NOMO-1 (cell line): ENCODE measurements at regions not wholly inside any gene's neighbourhood (a gene's known extent, or its start where the extent isn't known, plus 50 kb on each side); places are given as distances from the start of the nearest gene placed in this dataset.
"Not testable (repeated sequence)": the region's sequence is repeated elsewhere in the genome, so short reads cannot be mapped to it uniquely, and the experiment has no call there.

ENCODE experiments used
- DNase-seq, 2 experiments: peaks; one replicate each; lab custom pipeline; 2025; ENCODE audit not compliant: unreplicated experiment in 2 of 2; lab: John Stamatoyannopoulos, UW

DNA sequence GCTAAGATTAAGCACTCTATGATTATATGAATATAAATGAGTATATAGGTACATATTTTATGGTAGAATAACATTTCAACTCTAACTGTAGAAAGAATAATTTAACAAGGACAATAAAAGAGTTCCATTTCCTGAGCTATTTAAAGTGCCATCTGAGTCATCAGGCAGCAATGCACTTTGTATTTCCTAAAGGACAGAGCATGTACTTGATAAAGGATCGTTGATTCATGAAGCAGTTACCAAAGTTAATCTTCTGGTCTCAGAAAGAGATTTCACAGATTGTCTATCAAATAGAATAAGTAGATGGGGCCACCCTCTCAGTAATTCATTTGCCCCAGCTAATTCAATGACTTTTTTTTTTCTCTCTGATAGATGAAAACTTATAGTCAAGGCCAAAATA, 747.8 kb downstream of the CDH18 start:
- no peak for DNase-seq

DNA sequence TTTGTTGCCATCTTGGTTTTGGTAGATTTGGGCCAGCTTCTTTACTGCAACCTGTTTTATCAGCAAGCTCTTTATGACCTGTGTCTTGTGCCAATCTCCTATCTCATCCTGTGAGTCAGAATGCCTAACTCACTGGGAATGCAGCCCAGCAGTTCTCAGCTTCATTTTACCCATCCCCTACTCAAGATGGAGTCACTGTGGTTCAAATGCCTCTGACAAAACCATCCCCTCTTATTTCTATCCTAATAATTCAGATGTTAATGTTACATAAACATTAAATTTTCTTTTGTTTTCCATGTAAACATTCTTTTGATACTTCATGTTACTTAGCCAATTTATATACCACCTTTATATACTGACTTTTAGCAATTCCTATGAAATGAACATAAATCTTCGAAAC, 746.3 kb downstream of the CDH18 start:
- DNase-seq, result no peak

DNA sequence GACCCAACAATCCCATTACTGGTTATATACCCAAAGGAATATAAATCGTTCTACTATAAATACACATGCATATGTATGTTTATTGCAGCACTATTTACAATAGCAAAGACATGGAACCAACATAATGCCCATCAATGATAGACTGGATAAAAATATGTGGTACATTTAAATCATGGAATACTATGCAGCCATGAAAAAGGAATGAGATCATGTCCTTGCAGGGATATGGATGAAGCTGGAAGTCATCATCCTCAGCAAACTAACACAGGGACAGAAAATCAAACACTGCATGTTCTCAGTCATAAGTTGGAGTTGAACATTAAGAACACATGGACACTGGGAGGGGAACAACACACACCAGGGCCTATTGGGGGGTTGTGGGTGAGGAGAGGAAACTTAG, 741.8 kb downstream of the CDH18 start:
- DNase-seq, result not testable (repeated sequence)

DNA sequence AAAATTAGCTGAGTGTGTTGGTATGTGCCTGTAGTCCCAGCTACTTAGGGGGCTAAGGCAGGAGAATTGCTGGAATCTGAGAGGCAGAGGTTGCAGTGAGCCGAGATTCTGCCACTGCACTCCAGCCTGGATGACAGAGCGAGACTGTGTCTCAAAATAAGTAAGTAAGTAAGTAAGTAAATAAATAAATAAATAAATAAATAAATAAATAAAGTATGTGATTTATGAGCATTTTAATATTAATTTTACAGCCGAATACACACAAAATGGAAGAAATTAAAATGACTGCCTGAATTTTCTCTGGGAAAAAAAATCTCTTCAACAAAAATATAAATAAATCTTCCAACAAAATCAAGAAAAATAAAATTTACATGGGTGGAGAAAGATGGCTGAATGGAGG, 740.7 kb downstream of the CDH18 start:
- DNase-seq, result no peak

DNA sequence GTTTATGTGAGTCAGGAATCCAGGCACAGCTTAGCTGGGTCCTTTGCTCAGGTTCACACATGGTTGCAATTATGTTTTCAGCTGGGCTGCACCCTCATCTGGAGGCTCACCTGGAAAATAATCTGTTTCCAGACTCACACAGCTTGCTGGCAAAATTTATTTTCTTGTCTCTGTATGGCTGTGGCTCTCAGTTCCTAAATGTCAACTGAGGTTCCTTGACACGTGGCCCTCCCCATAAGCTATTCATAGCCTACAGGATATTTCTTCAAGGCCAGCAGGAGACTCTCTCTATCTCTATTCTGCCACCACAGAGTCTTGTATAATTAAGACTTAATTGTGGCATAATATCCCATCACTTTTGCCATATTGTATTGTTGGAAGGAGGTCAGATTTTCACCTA, 732.0 kb downstream of the CDH18 start:
- no peak for DNase-seq

DNA sequence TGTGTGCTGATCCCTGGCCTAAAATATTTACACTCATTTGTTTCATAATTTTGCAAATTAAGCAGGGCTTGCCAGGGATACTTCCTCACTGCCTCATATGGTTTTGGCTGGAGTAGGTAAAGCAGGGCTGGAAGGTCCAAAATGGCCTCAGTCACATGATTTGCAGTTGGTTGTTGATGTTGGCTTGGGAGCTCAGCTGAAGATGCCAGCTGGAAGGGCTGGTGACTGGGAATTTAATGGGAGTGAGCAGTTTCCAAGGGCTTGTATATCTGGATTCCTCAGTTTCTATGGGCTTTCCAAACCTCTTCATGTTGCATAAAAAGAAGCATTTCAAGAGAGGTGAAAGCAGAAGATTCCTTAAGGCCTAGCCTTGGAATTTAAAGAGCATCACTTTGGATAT, 729.3 kb downstream of the CDH18 start:
- no peak for DNase-seq

DNA sequence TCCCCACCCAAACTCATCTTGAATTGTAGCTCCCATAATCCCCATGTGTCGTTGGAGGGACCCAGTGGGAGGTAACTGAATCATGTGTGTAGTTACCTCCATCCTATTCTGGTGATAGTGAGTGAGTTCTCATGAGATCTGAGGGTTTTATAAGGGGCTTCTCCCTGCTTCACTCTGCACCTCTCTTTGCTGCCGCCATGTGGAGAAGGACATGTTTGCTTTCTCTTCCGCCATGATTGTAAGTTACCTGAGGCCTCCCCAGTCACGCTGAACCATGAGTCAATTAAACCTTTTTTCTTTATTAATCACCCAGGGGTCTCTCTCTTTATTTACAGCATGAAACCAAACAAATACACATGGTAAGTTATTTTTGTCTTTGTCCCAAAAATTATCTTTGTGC, 726.1 kb downstream of the CDH18 start:
- DNase-seq, result no peak

DNA sequence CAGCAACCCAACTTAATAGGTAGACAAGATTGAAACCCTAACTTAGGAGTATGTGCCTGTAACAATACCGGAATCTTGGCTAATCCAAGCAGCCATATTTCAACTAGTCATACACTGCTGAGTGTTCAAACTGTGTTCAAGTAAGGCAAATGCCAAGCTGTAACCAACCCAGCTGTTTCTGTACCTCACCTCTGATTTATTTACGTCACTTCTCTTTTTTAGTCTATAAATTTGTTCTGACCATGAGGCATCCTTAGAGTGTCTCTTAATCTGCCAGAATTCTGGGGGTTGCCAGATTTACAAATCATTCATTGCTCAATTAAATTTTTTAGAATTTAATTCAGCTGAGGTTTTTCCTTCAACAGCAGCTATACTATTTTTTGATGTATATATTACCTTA, 723.2 kb downstream of the CDH18 start:
- no peak for DNase-seq

DNA sequence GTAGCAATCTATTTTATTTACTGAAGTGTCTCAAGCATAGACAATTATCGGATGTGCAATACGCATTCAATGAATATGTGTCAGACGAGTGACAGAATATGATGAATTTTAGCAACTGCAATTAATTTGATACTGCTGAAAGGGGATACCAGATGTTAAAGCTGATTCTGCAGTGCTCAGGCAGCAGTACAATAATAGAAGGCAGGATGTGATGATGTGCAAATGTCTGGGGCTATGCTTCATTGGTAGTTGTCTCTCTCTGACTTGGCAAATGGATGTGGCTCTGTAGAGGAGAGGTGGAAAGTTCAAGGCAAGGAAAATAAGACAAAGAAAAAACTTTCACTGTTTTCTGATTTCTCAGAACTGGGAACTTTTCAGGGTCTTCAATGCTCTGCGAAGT, 721.2 kb downstream of the CDH18 start:
- no peak for DNase-seq

DNA sequence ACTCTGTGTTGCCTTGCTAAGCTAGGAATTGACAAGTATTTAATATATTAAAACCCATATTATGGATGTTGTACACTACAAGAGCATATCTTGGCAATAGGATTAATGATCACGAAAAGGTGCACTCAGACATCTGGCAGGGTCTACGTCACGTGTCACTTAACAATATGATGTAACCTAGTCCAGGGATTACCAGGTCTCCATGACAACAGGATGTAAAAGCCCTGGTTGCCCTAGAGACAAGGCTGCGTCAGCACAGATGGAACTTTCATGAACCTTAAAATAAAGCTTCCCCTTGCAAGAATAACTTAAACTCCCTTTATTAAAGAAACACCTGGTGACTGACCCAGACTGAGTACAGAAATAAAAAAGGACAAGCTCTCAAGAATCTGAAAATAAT, 717.8 kb downstream of the CDH18 start:
- no peak for DNase-seq

DNA sequence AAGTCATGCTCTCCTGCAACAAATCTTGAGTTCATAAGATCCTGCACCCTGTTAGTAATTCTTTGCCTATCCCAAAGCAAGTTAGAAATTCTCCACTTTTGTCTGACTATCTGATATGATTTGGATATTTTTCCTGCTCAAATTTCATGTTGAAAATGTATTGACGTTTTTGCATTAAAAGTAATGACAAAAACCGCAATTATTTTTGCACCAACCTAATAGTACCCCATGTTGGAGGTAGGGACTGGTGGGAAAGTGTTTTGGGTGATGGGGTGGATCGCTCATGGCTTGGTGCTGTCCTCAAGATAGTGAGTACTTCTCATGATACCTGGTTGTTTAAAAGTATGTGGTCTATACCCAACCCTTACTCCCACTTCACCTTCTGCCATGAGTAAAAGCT, 713.4 kb downstream of the CDH18 start:
- DNase-seq, result no peak

DNA sequence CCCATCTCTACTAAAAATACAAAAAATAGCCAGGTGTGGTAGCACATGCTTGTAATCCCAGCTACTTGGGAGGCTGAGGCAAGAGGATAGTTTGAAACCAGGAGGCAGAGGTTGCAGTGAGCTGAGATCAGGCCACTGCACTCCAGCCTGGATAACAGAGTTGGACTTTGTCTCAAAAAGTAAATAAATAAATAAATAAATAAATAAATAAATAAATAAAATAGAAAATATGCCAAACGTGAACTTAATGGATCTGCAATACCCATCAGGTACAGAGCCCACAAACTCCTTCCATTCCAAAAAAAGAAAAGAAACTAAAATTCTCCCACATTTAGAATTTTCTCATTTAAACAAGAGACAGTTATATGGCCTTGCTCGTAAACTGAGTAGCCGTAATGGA, 702.7 kb downstream of the CDH18 start:
- no peak for DNase-seq

DNA sequence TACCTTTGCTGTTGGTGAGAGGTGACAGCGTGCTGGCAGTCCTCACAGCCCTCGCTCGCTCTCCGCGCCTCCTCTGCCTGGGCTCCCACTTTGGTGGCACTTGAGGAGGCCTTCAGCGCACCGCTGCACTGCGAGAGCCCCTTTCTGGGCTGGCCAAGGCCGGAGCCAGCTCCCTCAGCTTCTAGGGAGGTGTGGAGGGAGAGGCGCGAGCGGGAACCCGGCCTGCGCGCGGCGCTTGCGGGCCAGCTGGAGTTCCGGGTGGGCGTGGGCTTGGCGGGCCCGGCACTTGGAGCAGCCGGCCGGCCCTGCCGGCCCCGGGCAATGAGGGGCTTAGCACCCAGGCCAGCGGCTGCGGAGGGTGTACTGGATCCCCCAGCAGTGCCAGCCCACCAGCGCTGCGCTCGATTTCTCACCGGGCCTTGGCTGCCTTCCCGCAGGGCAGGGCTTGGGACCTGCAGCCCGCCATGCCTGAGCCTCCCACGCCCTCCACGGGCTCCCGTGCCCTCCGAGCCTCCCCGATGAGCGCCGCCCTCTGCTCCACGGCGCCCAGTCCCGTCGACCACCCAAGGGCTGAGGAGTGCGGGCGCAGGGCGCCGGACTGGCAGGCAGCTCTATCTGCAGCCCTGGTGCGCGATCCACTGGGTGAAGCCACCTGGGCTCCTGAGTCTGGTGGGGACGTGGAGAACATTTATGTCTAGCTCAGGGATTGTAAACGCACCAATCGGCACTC, 700.3 kb downstream of the CDH18 start:
- not testable (repeated sequence) for DNase-seq

DNA sequence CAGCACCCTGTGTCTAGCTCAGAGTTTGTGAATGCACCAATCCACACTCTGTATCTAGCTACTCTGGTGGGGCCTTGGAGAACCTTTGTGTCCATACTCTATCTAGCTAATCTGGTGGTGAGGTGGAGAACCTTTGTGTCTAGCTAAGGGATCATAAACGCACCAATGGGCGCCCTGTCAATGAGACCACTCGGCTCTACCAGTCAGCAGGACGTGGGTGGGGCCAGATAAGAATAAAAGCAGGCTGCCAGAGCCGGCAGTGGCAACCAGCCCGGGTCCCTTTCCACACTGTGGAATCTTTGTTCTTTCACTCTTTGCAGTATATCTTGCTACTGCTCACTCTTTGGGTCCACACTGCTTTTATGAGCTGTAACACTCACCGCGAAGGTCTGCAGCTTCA, 699.7 kb downstream of the CDH18 start:
- not testable (repeated sequence) for DNase-seq

DNA sequence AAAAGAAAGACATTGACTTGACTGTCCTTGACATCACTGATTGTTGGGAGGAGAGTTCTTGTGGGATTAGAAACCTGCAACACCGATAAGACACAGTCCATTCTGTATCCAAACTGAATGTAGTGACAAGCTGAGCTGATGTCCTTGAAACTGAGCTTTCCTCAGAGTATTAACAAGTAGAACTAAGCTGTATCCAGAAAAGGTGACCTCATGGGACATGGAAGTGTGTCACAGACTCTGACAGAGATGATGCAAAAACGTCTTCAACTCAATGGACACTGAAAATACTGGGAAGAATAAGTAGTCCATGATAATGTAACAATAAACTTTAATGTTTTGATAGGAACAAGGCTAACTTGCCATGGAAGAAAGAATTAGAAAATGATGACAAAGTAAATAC, 690.1 kb downstream of the CDH18 start:
- DNase-seq, result no peak

DNA sequence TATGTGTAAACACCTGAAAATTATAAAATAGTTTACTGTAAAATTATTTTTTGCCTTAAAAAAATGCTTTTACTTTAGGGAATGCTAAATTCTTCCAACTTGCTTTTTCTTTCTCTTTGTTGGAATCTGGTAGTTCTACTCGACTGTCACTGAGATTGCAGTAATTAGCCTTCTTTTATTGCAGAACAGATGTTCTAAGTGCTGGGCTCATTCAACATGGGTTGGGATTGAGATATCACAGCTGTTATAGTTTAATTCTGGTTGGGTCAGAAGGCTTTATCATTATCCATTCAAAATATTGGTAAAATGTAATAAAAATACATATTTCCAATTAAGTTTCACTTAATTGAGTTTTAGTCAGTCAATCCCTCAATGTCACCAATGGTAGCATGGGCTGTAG, 686.7 kb downstream of the CDH18 start:
- no peak for DNase-seq

DNA sequence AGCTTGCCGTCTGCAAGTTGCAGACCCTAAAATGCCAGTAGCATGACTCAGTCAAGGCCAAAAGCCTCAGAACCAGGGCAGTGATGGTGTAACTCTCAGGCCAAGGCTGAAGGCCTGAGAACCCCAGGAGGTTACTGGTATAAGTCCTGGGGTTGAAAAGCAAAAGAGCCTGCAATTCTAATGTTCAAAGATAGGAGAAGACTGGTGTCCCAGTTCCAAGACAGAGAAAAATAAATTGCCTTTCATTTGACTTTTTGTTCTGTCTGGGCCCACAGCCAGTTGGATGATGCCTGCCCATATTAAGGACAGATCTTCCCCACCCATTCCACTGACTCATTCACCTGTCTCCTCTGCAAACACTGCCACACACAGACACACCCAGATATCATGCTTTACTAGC, 673.2 kb downstream of the CDH18 start:
- DNase-seq, result no peak

DNA sequence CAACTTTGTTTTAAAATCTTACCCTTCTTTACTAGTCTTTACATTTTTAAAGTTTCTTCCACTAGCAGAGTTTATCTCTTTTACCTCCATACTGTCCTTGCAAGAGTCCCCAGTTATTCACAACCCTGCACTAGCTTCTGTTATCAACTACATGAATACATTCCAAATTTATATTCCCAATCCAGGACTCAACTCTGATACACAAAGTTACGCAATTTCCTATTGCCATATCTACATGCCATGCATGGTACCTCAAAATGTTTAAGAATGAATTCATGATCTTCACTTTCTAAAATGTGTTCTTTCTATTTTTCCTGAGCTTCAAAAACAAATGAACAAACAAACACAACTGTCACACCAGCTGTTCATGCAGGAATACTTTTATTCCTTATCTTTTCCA, 668.7 kb downstream of the CDH18 start:
- DNase-seq, result no peak

DNA sequence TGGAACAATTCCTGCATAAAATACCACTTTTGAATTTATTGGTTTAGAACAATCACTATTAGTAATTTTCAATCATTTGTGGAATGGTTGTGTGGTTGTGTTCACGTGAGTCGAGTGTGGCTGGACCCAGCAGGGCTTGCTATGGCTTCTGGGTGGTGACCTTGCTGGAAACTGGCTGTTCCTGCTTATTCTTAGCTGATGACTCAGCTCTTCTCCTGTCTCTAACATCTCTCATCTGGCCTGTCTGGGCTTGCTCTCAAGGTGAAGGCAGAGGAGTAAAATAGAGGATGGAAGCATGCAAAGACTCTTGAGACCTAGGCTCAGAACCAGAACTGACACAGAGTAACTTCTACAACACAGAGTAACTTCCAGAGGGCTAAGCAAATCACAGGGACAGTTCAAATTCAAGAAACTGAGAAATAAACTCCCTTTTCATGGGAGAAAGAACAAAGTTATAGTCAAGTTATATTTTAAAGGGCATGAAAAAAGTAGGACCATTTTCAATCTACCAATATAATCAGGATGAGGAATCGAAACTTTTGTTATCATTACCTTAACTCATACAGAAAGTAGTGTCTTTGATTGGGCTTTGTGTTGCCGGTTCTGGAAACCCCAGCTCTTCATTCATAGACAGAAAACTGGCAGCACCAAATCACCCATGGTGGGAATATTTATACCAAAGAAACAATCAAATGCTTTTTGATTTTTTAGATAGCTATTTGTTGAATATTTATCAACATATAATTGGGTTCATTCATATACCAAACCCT, 665.1 kb downstream of the CDH18 start:
- no peak for DNase-seq

DNA sequence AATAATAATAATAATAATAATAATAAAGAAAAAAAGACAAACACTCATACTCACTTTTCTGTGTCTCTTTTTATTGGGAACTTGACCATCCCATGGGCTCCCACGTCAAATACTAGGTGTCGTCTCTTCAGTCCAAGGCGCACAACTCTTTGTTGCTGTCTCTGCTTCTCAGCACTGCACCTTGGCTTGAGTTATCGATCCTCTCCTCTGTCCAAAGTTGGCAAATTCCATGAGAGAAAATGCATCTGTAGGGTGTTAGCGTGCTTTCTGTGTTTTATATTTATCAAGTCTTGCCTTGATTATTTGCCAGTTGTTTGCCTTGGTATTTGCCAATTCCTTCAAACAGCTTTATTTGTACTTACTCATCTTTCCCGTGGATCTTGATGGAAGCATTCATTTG, 653.7 kb downstream of the CDH18 start:
- DNase-seq, result no peak

DNA sequence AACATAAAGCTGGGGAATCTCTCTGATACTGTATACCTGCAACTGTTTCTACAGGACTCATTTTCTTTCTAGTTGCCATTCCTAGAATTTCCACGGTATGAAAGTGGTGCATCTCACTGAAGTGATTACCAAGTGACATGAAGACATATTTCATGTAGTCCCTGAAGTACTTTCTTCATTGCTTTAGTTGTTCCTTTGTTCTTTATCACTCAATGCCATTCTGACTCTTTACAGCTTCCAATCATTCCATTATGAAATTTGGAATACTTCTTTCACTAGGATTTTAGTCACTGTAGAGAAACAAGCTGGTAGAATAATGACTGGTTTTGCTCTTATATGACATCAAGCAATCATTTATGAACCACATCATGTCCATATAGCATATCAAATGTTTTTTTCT, 645.1 kb downstream of the CDH18 start:
- no peak for DNase-seq

DNA sequence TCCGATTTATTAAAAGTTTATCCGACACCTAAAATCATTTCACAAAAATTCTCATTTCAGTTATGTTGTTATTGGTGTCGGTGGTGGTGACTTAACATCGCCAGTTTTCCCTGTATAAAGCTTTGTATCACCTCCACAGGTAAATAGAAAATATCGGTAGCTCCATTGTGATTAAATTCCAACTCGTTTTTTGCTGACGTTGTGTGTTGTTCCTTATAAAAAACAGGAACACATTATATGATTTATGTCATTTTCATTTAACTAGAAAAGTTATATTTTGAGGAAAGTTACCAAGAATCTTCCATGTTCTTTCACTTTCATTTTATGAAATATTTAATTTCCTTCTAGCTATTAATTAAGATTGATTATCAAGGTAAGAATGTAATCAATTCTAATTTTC, 635.9 kb downstream of the CDH18 start:
- DNase-seq, result no peak

DNA sequence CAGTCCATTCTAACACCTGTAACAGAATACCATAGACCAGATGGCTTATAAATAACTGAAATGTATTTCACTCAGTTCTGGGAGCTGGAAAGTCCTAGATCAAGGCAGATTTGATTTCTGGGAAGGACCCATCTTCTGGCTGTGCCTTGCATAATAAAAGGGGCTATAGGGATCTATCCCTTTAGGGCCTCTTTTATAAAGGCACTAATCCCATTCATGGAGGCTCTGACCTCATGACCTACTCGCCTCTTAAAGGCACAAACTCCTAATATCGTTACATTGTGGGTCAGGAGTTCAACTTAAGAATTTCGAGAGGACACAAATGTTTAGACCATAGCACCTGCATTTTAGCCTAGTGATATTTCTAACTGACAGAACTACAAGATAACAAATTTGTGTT, 619.0 kb downstream of the CDH18 start:
- DNase-seq, result no peak
